HCT116 (cell line): ENCODE measurements at regions not wholly inside any gene's neighbourhood (a gene's known extent, or its start where the extent isn't known, plus 50 kb on each side); places are given as distances from the start of the nearest gene placed in this dataset.

ENCODE experiments used
- ATAC-seq: fragments of 200-7000 bp; cut with Tn5 transposase; 2 replicates; pipeline ENCODE4 v1.9.1; 2020; ENCODE audit warnings: mild to moderate bottlenecking, moderate library complexity
- BruUV-seq: library from RNA; stranded (reverse); fragments of 400-500 nt; replicated peaks from 2 replicates; lab custom pipeline; 2021; lab: Mats Ljungman, UMichigan
- CTCF ChIA-PET: fragments of 300-600 bp; sonication (Branson Sonifier 250); formaldehyde crosslinking; loops from one replicate; lab custom pipeline; 2021; ENCODE audit warnings: antibody characterized with exemption; lab: Charles Lee
- POLR2A ChIA-PET: fragments of 300-600, 350-600 bp; sonication (Branson Sonifier 250); formaldehyde crosslinking; loops from one replicate; lab custom pipeline; 2021; ENCODE audit warnings: antibody characterized with exemption; lab: Charles Lee
- RAD21 ChIA-PET, 2 experiments: fragments of 300-600 bp; sonication (Branson Sonifier 250); formaldehyde crosslinking; loops; one replicate each; lab custom pipeline; 2023; ENCODE audit warnings: low total read pairs in 2 of 2; ENCODE audit not compliant: uncharacterized antibody in 2 of 2, unreplicated experiment in 2 of 2, low non-redundant PET in 1 of 2; lab: Charles Lee
- DNase-seq: peaks from one replicate; pipeline ENCODE4 v3.0.0-alpha.2; 2010; ENCODE audit warnings: low read depth, low spot score
- H2AFZ ChIP-seq: fragments of 200-600 bp; shearing (Covaris generic), sonication (generic); 2 replicates; pipeline ENCODE4 v1.6.1; 2017; ENCODE audit warnings: low read depth, mixed run types, mixed read lengths, antibody characterized with exemption, low read length; ENCODE audit not compliant: poor library complexity, severe bottlenecking
- H3K27ac ChIP-seq: 2 replicates; pipeline ENCODE4 v1.5.1; 2012; ENCODE audit warnings: low read depth, low read length
- H3K27me3 ChIP-seq: fragments of 200-600 bp; sonication (generic); 2 replicates; pipeline ENCODE4 v1.6.1; 2016; ENCODE audit warnings: mixed run types, low read length, mixed read lengths; ENCODE audit not compliant: insufficient read depth
- H3K36me3 ChIP-seq, 2 experiments: fragments of 200-500 bp in 1 of 2; fragments of 200-600 bp in 1 of 2; sonication (Bioruptor generic) in 1 of 2; sonication (generic) in 1 of 2; 2 replicates each; pipeline versions ENCODE4 v1.5.1 to v1.6.1; 2014 to 2016; ENCODE audit warnings: low read length in 2 of 2, inconsistent platforms in 1 of 2, mixed read lengths in 1 of 2, mixed run types in 1 of 2; ENCODE audit not compliant: insufficient read depth in 2 of 2, control insufficient read depth in 1 of 2
- H3K4me1 ChIP-seq, 2 experiments: fragments of 200-600 bp in 1 of 2; sonication (generic) in 1 of 2; 2 replicates each; pipeline versions ENCODE4 v1.5.1 to v1.6.1; 2012 to 2017; ENCODE audit warnings: low read length in 2 of 2, inconsistent platforms in 1 of 2, mild to moderate bottlenecking in 1 of 2, mixed read lengths in 1 of 2, mixed run types in 1 of 2, moderate library complexity in 1 of 2; ENCODE audit not compliant: insufficient read depth in 2 of 2, control insufficient read depth in 1 of 2
- H3K4me2 ChIP-seq: fragments of 200-600 bp; sonication (generic); 2 replicates; pipeline ENCODE4 v1.6.1; 2017; ENCODE audit warnings: mixed run types, low read length, mixed read lengths
- H3K4me3 ChIP-seq, 2 experiments: fragments of 200-600 bp in 1 of 2; sonication (generic) in 1 of 2; replicated peaks in 1 of 2; 2 replicates each; pipeline ENCODE4 v1.5.1; 2011 to 2016; ENCODE audit warnings: low read length in 2 of 2, control low read depth in 1 of 2, low read depth in 1 of 2, mild to moderate bottlenecking in 1 of 2, mixed read lengths in 1 of 2, mixed run types in 1 of 2
- H3K79me2 ChIP-seq: fragments of 200-600 bp; sonication (generic); 2 replicates; pipeline ENCODE4 v1.6.1; 2017; ENCODE audit warnings: mild to moderate bottlenecking, mixed run types, low read length, moderate library complexity, mixed read lengths; ENCODE audit not compliant: insufficient read depth
- H3K9ac ChIP-seq: fragments of 200-600 bp; sonication (generic); 2 replicates; pipeline ENCODE4 v1.6.1; 2016; ENCODE audit warnings: low read length, mixed read lengths
- H3K9me2 ChIP-seq: fragments of 200-600 bp; sonication (generic), shearing (Covaris generic); 2 replicates; pipeline ENCODE4 v1.6.1; 2017; ENCODE audit warnings: mixed run types, mild to moderate bottlenecking, moderate library complexity; ENCODE audit not compliant: insufficient read depth
- H3K9me3 ChIP-seq, 2 experiments: fragments of 200-500 bp in 1 of 2; fragments of 200-600 bp in 1 of 2; sonication (Bioruptor generic) in 1 of 2; sonication (generic) in 1 of 2; 2 replicates each; pipeline ENCODE4 v1.6.1; 2014 to 2017; ENCODE audit warnings: low read length in 2 of 2, mixed read lengths in 2 of 2, inconsistent platforms in 1 of 2, low read depth in 1 of 2, mild to moderate bottlenecking in 1 of 2, mixed run types in 1 of 2, moderate library complexity in 1 of 2; ENCODE audit not compliant: control insufficient read depth in 1 of 2, insufficient read depth in 1 of 2
- H4K20me1 ChIP-seq: fragments of 200-600 bp; sonication (generic), shearing (Covaris generic); 2 replicates; pipeline ENCODE4 v1.6.1; 2017; ENCODE audit warnings: mixed run types, mild to moderate bottlenecking, moderate library complexity; ENCODE audit not compliant: insufficient read depth
- CBX3 ChIP-seq: IDR thresholded peaks from 2 replicates; pipeline ENCODE4 v1.6.1; 2012; ENCODE audit warnings: low read depth
- CEBPB ChIP-seq: IDR thresholded peaks from 2 replicates; pipeline ENCODE4 v1.6.1; 2012; ENCODE audit warnings: low read depth
- ELF1 ChIP-seq: IDR thresholded peaks from 2 replicates; pipeline ENCODE4 v1.6.1; 2012; ENCODE audit warnings: low read depth, borderline replicate concordance
- JUND ChIP-seq: IDR thresholded peaks from 2 replicates; pipeline ENCODE4 v1.6.1; 2012
- POLR2AphosphoS5 ChIP-seq: IDR thresholded peaks from 2 replicates; pipeline ENCODE4 v1.6.1; 2011; ENCODE audit warnings: mild to moderate bottlenecking, low read depth, low read length, moderate library complexity
- SIN3A ChIP-seq: IDR thresholded peaks from 2 replicates; pipeline ENCODE4 v1.6.1; 2012; ENCODE audit warnings: low read depth
- YY1 ChIP-seq: IDR thresholded peaks from 2 replicates; pipeline ENCODE4 v1.6.1; 2011; ENCODE audit warnings: low read length, low read depth, moderate library complexity, mild to moderate bottlenecking; ENCODE audit not compliant: insufficient replicate concordance; ENCODE audit errors: extremely low read depth
- intact Hi-C: fragments of 100-400 bp; cut with micrococcal nuclease; formaldehyde crosslinking; loops from 2 replicates; pipeline ENCODE4 v1.10.0; 2022
- TF ChIP-seq, protein P1 (sequence below): IDR thresholded peaks from 2 replicates; pipeline ENCODE4 v1.6.1; 2012; ENCODE audit warnings: low read depth
- TF ChIP-seq, protein P2 (sequence below), 3 experiments: fragments of 200-600 bp in 1 of 3; sonication (generic) in 1 of 3; IDR thresholded peaks in 2 of 3; conservative IDR thresholded peaks in 1 of 3; 2 replicates each; pipeline ENCODE4 v1.5.1; 2012 to 2017; ENCODE audit warnings: low read depth in 2 of 3, low read length in 2 of 3, antibody characterized with exemption in 1 of 3, borderline replicate concordance in 1 of 3, control low read depth in 1 of 3, mild to moderate bottlenecking in 1 of 3, mixed read lengths in 1 of 3, mixed run types in 1 of 3, moderate library complexity in 1 of 3; ENCODE audit not compliant: insufficient read depth in 1 of 3

DNA sequence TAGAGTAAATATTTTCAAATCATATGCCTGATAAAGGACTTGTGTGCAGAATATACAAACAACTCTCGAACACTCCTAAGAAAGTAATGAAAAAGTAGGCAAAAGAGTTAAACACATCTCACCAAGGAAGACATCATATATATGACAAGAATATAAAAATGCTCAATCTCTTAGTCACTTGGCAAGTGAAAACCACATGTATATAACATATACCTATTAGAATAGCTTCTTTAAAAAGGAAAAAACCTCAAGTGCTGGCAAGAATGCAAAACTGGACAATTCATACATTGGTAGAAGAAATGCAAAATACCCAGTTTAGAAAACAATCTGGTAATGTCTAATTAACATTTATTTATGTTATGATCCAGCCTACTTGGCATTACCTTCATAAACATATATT, 146.6 kb upstream of the DGKB start:
- ChIA-PET RAD21 (no interaction called here), CTCF (no interaction called here), POLR2A (no interaction called here)
- no peak for DNase-seq
- Histone ChIP-seq H3K9me3 (no peaks in the 10 kb centered on the region), H3K27ac (no peak overlapping the region), H3K9me2 (no peaks in the 10 kb centered on the region), H4K20me1 (no peaks in the 10 kb centered on the region), H3K27me3 (no peaks in the 10 kb centered on the region), H3K36me3 (no peaks in the 10 kb centered on the region), H3K4me2 (no peak overlapping the region), H3K9ac (no peak overlapping the region), H2AFZ (no peak overlapping the region), H3K79me2 (no peaks in the 10 kb centered on the region), H3K4me1 (no peaks in the 10 kb centered on the region), H3K4me3 (no peak overlapping the region)
- no TSS peak for BruUV-seq
- TF ChIP-seq, protein P1, sequence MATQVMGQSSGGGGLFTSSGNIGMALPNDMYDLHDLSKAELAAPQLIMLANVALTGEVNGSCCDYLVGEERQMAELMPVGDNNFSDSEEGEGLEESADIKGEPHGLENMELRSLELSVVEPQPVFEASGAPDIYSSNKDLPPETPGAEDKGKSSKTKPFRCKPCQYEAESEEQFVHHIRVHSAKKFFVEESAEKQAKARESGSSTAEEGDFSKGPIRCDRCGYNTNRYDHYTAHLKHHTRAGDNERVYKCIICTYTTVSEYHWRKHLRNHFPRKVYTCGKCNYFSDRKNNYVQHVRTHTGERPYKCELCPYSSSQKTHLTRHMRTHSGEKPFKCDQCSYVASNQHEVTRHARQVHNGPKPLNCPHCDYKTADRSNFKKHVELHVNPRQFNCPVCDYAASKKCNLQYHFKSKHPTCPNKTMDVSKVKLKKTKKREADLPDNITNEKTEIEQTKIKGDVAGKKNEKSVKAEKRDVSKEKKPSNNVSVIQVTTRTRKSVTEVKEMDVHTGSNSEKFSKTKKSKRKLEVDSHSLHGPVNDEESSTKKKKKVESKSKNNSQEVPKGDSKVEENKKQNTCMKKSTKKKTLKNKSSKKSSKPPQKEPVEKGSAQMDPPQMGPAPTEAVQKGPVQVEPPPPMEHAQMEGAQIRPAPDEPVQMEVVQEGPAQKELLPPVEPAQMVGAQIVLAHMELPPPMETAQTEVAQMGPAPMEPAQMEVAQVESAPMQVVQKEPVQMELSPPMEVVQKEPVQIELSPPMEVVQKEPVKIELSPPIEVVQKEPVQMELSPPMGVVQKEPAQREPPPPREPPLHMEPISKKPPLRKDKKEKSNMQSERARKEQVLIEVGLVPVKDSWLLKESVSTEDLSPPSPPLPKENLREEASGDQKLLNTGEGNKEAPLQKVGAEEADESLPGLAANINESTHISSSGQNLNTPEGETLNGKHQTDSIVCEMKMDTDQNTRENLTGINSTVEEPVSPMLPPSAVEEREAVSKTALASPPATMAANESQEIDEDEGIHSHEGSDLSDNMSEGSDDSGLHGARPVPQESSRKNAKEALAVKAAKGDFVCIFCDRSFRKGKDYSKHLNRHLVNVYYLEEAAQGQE, result no peak
- TF ChIP-seq JUND (no peak), CEBPB (no peak), ELF1 (no peak), CBX3 (no peak), YY1 (no peak), POLR2AphosphoS5 (no peak), SIN3A (no peak)
- TF ChIP-seq, protein P2, sequence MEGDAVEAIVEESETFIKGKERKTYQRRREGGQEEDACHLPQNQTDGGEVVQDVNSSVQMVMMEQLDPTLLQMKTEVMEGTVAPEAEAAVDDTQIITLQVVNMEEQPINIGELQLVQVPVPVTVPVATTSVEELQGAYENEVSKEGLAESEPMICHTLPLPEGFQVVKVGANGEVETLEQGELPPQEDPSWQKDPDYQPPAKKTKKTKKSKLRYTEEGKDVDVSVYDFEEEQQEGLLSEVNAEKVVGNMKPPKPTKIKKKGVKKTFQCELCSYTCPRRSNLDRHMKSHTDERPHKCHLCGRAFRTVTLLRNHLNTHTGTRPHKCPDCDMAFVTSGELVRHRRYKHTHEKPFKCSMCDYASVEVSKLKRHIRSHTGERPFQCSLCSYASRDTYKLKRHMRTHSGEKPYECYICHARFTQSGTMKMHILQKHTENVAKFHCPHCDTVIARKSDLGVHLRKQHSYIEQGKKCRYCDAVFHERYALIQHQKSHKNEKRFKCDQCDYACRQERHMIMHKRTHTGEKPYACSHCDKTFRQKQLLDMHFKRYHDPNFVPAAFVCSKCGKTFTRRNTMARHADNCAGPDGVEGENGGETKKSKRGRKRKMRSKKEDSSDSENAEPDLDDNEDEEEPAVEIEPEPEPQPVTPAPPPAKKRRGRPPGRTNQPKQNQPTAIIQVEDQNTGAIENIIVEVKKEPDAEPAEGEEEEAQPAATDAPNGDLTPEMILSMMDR (IDR thresholded peaks at IDR 0.05 in 2 of 3, conservative IDR thresholded peaks at IDR 0.05 in 1 of 3; ENCODE audit: borderline replicate concordance in 1 of 3, insufficient read depth in 1 of 3, low read depth in 2 of 3, low read length in 2 of 3), result no peak
- no peak for ATAC-seq
- intact Hi-C loops, result no loop called here
